ENCODE measurements at regions not wholly inside any gene's neighbourhood (a gene's known extent, or its start where the extent isn't known, plus 50 kb on each side); places are given as distances from the start of the nearest gene placed in this dataset.

DNA sequence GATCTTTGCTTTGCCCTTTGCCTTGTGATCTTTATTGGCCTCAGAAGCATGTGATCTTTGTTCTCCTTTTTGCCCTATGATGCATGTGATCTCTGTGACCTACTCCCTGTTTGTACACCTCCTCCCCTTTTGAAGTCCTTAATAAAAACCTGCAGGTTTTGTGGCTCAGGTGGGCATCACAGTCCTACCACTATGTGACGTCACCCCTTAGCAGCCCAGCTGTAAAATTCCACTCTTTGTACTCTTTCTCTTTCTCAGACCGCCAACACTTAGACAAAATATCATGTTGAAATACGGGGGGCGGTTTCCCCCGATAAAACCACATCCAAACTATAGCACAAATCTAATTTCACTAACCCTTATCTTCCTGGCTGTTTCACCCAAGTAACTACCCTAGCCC, 76.7 kb upstream of the RAPGEF4 start:
- WGBS, 2 donors: 91 to 95% methylated on average over 5 of the region's 5 CpGs
- no peaks in the 10 kb centered on the region for H3K9me3 ChIP-seq
- no peak overlapping the region for H3K27ac ChIP-seq
- intact Hi-C loops (cut with DNase I): no loop called here
- no peaks in the 10 kb centered on the region for H3K36me3 ChIP-seq
- DNase-seq: no peak
- no peaks in the 10 kb centered on the region for H3K27me3 ChIP-seq
- TF ChIP-seq POLR2A (IDR thresholded peaks at IDR 0.05) (no peak), CTCF (IDR thresholded peaks at IDR 0.05) (no peak)
- no peak overlapping the region for H3K4me3 ChIP-seq (replicated peaks in 1 of 3)
- H3K4me1 ChIP-seq: no peaks in the 10 kb centered on the region

- Histone ChIP-seq H3K9me3 (no peaks in the 10 kb centered on the region), H3K27ac (no peak overlapping the region), H3K4me3 (replicated peaks in 1 of 3) (no peak overlapping the region), H3K36me3 (no peaks in the 10 kb centered on the region), H3K4me1 (no peaks in the 10 kb centered on the region), H3K27me3 (no peaks in the 10 kb centered on the region)
- WGBS, 2 donors: 72 to 73% methylated on average over 3 of the region's 3 CpGs
- intact Hi-C loops (cut with DNase I): no loop called here
- TF ChIP-seq POLR2A (IDR thresholded peaks at IDR 0.05) (no peak), CTCF (IDR thresholded peaks at IDR 0.05) (no peak)
- no peak for DNase-seq
These were observed 73.5 kb upstream of the RAPGEF4 start for GRCh38 chr2:172662099-172662498.

DNA sequence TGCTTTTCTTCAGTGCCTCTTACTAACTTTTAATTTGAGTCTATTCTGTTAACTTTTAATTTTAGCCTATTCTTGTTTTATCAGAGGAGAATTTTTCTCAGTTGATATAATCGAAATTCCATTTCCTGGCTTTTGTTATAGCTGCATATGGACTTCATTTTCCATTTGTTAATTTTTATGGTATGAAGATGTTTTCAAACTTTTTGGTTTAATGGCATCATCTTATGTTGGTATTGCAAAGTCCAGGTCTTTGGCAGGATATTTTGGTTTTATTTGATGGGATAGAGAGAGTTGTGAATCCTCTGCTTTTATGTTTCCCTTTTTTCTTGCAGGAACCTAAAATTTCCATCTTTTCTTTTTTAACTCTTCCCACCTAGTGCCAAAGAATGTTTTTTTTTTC, 70.9 kb upstream of the RAPGEF4 start:
- H3K4me1 ChIP-seq: no peaks in the 10 kb centered on the region
- H3K9me3 ChIP-seq: no peaks in the 10 kb centered on the region
- intact Hi-C loops (cut with DNase I): no loop called here
- no peak overlapping the region for H3K4me3 ChIP-seq (replicated peaks in 1 of 3)
- TF ChIP-seq POLR2A (IDR thresholded peaks at IDR 0.05) (no peak), CTCF (IDR thresholded peaks at IDR 0.05) (no peak)
- H3K27ac ChIP-seq: no peak overlapping the region
- no peaks in the 10 kb centered on the region for H3K27me3 ChIP-seq
- no peak for DNase-seq
- WGBS, 2 donors: 72 to 82% methylated on average over 1 of the region's 1 CpG
- H3K36me3 ChIP-seq: no peaks in the 10 kb centered on the region

DNA sequence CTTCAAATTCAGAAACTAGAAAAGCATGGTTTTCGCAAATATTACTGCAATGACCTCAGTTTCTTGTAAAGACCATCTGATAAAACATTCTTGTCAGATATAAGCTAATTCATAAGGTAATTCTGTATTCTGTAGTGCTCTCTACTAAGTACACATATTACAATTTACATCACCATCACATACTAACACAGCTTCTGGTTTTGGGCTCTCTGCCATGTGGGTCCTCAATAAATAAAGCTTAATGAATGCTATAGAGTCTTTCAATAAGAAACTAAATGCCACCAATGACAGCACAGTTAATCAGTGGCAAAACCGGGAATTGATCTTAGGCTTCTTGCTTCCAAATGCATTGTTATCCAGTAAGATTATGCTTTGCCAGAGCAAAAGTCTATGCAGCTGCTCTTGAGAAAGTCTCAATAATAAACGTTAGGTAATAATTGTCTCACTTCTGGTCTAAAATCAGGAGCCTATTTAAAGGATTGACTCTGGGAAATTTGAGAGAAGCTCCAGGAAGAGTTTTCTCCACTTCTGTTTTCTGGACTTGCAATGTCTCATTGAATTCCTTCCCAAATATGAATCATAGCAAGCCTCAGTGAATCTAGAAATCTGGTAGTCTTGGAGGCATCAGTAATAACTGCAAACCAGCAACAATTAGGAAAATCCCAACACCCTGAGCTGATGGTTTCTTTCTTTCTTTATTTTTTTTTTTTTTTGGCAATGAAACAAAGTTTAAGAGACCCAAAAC, 67.9 kb upstream of the RAPGEF4 start:
- DNase-seq: no peak
- H3K27me3 ChIP-seq: no peaks in the 10 kb centered on the region
- intact Hi-C loops (cut with DNase I): no loop called here
- H3K36me3 ChIP-seq: no peaks in the 10 kb centered on the region
- WGBS, 2 donors: 79 to 81% methylated on average over 3 of the region's 3 CpGs
- no peak overlapping the region for H3K4me3 ChIP-seq (replicated peaks in 1 of 3)
- H3K4me1 ChIP-seq: no peaks in the 10 kb centered on the region
- no peak overlapping the region for H3K27ac ChIP-seq
- no peaks in the 10 kb centered on the region for H3K9me3 ChIP-seq
- no peak for TF ChIP-seq CTCF (IDR thresholded peaks at IDR 0.05)
- TF ChIP-seq POLR2A (IDR thresholded peaks at IDR 0.05): no peak

GRCh38 chr2:172671501-172671900, 64.1 kb upstream of the RAPGEF4 start:
- H3K36me3 ChIP-seq: no peaks in the 10 kb centered on the region
- no peak for DNase-seq
- no peak overlapping the region for H3K4me3 ChIP-seq (replicated peaks in 1 of 3)
- H3K9me3 ChIP-seq: no peaks in the 10 kb centered on the region
- TF ChIP-seq CTCF (IDR thresholded peaks at IDR 0.05): no peak
- no peak for TF ChIP-seq POLR2A (IDR thresholded peaks at IDR 0.05)
- H3K27me3 ChIP-seq: no peaks in the 10 kb centered on the region
- H3K4me1 ChIP-seq: no peaks in the 10 kb centered on the region
- intact Hi-C loops (cut with DNase I): no loop called here
- no peak overlapping the region for H3K27ac ChIP-seq
- 86 to 91% methylated on average over 1 of the region's 1 CpG for WGBS, 2 donors
